Upper lobe of left lung (tissue), 4 donors: ENCODE measurements at regions not wholly inside any gene's neighbourhood (a gene's known extent, or its start where the extent isn't known, plus 50 kb on each side); places are given as distances from the start of the nearest gene placed in this dataset.

ENCODE experiments used
- CTCF ChIP-seq, 6 experiments: fragments of 450-650 bp in 4 of 6; fragments of 200-600 bp in 2 of 6; sonication (generic) in 2 of 6; IDR thresholded peaks; one replicate each; pipeline ENCODE4 v1.5.1; 2016 to 2019; ENCODE audit warnings: antibody characterized with exemption in 6 of 6
- EP300 ChIP-seq, 4 donors: sonication (generic); formaldehyde crosslinking; IDR thresholded peaks; one replicate each; pipeline ENCODE4 v1.5.1; 2017; ENCODE audit warnings: antibody characterized with exemption in 4 of 4, control low read depth in 2 of 4
- POLR2A ChIP-seq, 4 donors: fragments of 450-650 bp; IDR thresholded peaks; one replicate each; pipeline ENCODE4 v1.5.1; 2016 to 2017; ENCODE audit warnings: antibody characterized with exemption in 4 of 4, mild to moderate bottlenecking in 2 of 4
- POLR2AphosphoS5 ChIP-seq, 2 donors: sonication (generic); formaldehyde crosslinking; IDR thresholded peaks; one replicate each; pipeline ENCODE4 v1.5.1; 2017; ENCODE audit warnings: antibody characterized with exemption in 2 of 2

GRCh38 chr7:115802415-115802814, 228.1 kb downstream of the TFEC start:
- TF ChIP-seq CTCF (IDR thresholded peaks at IDR 0.05) (no peak), POLR2A (IDR thresholded peaks at IDR 0.05) (no peak), POLR2AphosphoS5 (IDR thresholded peaks at IDR 0.05) (no peak), EP300 (IDR thresholded peaks at IDR 0.05) (no peak)
